ENCODE measurements at regions not wholly inside any gene's neighbourhood (a gene's known extent, or its start where the extent isn't known, plus 50 kb on each side); places are given as distances from the start of the nearest gene placed in this dataset.

DNA sequence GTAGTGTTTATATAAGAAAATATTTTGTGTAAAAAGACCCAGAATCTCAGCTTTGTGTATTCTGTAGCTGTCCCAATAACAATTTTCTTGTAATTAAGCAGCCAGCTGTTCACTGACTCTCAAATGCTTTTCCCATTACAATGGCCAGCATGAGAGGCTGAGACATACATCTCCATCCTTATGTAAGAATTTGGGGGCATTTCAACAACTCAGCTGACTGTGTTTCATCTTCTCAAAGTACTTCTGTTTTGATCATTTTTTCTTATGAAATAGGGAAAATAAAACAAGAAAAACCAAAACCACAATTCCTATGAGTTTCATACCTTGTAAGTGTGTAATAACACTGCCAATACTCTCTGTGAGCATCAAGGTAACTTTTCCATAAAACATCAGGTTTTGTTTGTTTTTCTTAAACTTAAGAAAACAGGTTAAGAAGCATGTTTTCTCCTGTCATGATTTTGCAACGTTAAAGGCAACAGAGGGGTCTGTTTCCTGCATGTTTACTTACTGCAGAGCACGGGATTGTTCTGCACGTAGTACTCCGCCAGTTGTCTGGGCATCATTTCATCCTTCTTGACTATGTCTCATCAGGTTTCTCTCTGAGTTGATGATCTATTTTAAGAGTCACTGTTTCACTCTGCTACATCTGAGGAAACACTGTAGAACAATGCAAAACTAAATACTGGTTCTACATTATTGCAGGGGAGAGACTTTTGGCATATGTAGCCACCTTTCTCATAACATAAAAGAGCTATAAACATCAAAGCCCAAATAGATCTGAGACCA, 62.9 kb upstream of the CYRIA start:
- TF ChIP-seq, protein P1, sequence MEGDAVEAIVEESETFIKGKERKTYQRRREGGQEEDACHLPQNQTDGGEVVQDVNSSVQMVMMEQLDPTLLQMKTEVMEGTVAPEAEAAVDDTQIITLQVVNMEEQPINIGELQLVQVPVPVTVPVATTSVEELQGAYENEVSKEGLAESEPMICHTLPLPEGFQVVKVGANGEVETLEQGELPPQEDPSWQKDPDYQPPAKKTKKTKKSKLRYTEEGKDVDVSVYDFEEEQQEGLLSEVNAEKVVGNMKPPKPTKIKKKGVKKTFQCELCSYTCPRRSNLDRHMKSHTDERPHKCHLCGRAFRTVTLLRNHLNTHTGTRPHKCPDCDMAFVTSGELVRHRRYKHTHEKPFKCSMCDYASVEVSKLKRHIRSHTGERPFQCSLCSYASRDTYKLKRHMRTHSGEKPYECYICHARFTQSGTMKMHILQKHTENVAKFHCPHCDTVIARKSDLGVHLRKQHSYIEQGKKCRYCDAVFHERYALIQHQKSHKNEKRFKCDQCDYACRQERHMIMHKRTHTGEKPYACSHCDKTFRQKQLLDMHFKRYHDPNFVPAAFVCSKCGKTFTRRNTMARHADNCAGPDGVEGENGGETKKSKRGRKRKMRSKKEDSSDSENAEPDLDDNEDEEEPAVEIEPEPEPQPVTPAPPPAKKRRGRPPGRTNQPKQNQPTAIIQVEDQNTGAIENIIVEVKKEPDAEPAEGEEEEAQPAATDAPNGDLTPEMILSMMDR (optimal IDR thresholded peaks at IDR 0.05 in 1 of 3, IDR thresholded peaks at IDR 0.05 in 1 of 3, conservative IDR thresholded peaks at IDR 0.05 in 1 of 3; ENCODE audit: extremely low read depth in 1 of 3, insufficient read depth in 2 of 3, low read length in 3 of 3), result no peak
- TF ChIP-seq EZH2 (IDR thresholded peaks at IDR 0.05; ENCODE audit: low read length), result no peak
